ENCODE measurements at regions not wholly inside any gene's neighbourhood (a gene's known extent, or its start where the extent isn't known, plus 50 kb on each side); places are given as distances from the start of the nearest gene placed in this dataset.

- H3K27me3 ChIP-seq (ENCODE audit: control insufficient read depth in 5 of 5, insufficient read depth in 4 of 5, low read length in 5 of 5): no peaks in the 10 kb centered on the region
Measured at GRCh38 chr3:26763723-26764122, 141.2 kb downstream of the LRRC3B start.

DNA sequence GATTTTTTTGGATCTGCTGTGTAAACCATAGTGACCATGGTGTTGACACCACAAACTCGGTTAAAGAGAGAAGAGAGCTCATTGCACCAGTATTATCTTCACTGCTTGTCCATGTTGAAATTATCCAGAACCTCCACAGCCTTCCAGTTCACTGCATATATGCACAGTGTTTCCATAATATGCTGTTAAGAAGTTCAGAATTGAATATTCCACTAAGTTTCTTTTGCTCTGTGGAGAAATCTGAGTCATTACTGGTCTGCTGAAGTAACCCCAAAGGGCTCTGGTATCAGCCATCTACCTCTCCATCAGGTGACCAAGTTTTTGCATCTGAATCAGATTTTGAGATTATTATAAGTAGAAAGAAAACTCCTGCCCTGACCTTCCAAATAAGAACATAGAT, 143.5 kb downstream of the LRRC3B start:
- Histone ChIP-seq H3K9me3 (ENCODE audit: control insufficient read depth in 5 of 5, low read length in 5 of 5) (peaks cover 0 to 7% (median 0%) of the 10 kb centered on the region in 5 donors), H3K4me3 (ENCODE audit: low read depth in 1 of 5, low read length in 5 of 5) (no peak overlapping the region), H3K4me1 (ENCODE audit: control insufficient read depth in 5 of 5, insufficient read depth in 5 of 5, low read length in 5 of 5) (no peaks in the 10 kb centered on the region), H3K36me3 (ENCODE audit: control insufficient read depth in 5 of 5, insufficient read depth in 5 of 5, low read length in 5 of 5) (no peaks in the 10 kb centered on the region), H3K27ac (ENCODE audit: low read depth, low read length) (no peak overlapping the region), H3K27me3 (ENCODE audit: control insufficient read depth in 5 of 5, insufficient read depth in 4 of 5, low read length in 5 of 5) (no peaks in the 10 kb centered on the region), H3K9ac (ENCODE audit: low read length in 5 of 5) (no peak overlapping the region)

More at GRCh38 chr3:26763723-26764122, 141.2 kb downstream of the LRRC3B start:
- Histone ChIP-seq H3K9ac (ENCODE audit: low read length in 5 of 5) (no peak overlapping the region), H3K27ac (ENCODE audit: low read depth, low read length) (no peak overlapping the region), H3K9me3 (ENCODE audit: control insufficient read depth in 5 of 5, low read length in 5 of 5) (peaks cover 0 to 10% (median 0%) of the 10 kb centered on the region in 5 donors), H3K4me3 (ENCODE audit: low read depth in 1 of 5, low read length in 5 of 5) (no peak overlapping the region), H3K4me1 (ENCODE audit: control insufficient read depth in 5 of 5, insufficient read depth in 5 of 5, low read length in 5 of 5) (no peaks in the 10 kb centered on the region), H3K36me3 (ENCODE audit: control insufficient read depth in 5 of 5, insufficient read depth in 5 of 5, low read length in 5 of 5) (no peaks in the 10 kb centered on the region)

- H3K9me3 ChIP-seq (ENCODE audit: control insufficient read depth in 5 of 5, low read length in 5 of 5): peaks cover 0 to 4% (median 0%) of the 10 kb centered on the region in 5 donors
- no peaks in the 10 kb centered on the region for H3K36me3 ChIP-seq (ENCODE audit: control insufficient read depth in 5 of 5, insufficient read depth in 5 of 5, low read length in 5 of 5)
- no peaks in the 10 kb centered on the region for H3K27me3 ChIP-seq (ENCODE audit: control insufficient read depth in 5 of 5, insufficient read depth in 4 of 5, low read length in 5 of 5)
- no peak overlapping the region for H3K4me3 ChIP-seq (ENCODE audit: low read depth in 1 of 5, low read length in 5 of 5)
- H3K27ac ChIP-seq (ENCODE audit: low read depth, low read length): no peak overlapping the region
- H3K9ac ChIP-seq (ENCODE audit: low read length in 5 of 5): no peak overlapping the region
- H3K4me1 ChIP-seq (ENCODE audit: control insufficient read depth in 5 of 5, insufficient read depth in 5 of 5, low read length in 5 of 5): no peaks in the 10 kb centered on the region
Measured at GRCh38 chr3:26768068-26768651, 145.6 kb downstream of the LRRC3B start.

- Histone ChIP-seq H3K4me1 (ENCODE audit: control insufficient read depth in 5 of 5, insufficient read depth in 5 of 5, low read length in 5 of 5) (no peaks in the 10 kb centered on the region), H3K27ac (ENCODE audit: low read depth, low read length) (no peak overlapping the region), H3K27me3 (ENCODE audit: control insufficient read depth in 5 of 5, insufficient read depth in 4 of 5, low read length in 5 of 5) (no peaks in the 10 kb centered on the region), H3K4me3 (ENCODE audit: low read depth in 1 of 5, low read length in 5 of 5) (no peak overlapping the region), H3K9ac (ENCODE audit: low read length in 5 of 5) (no peak overlapping the region), H3K36me3 (ENCODE audit: control insufficient read depth in 5 of 5, insufficient read depth in 5 of 5, low read length in 5 of 5) (no peaks in the 10 kb centered on the region), H3K9me3 (ENCODE audit: control insufficient read depth in 5 of 5, low read length in 5 of 5) (peaks cover 0 to 6% (median 0%) of the 10 kb centered on the region in 5 donors)
Measured at GRCh38 chr3:26799679-26800317, 177.2 kb downstream of the LRRC3B start.

- Histone ChIP-seq H3K27ac (ENCODE audit: low read depth, low read length) (no peak overlapping the region), H3K9ac (ENCODE audit: low read length in 5 of 5) (no peak overlapping the region), H3K9me3 (ENCODE audit: control insufficient read depth in 5 of 5, low read length in 5 of 5) (no peaks in the 10 kb centered on the region), H3K4me3 (ENCODE audit: low read depth in 1 of 5, low read length in 5 of 5) (no peak overlapping the region), H3K36me3 (ENCODE audit: control insufficient read depth in 5 of 5, insufficient read depth in 5 of 5, low read length in 5 of 5) (no peaks in the 10 kb centered on the region), H3K27me3 (ENCODE audit: control insufficient read depth in 5 of 5, insufficient read depth in 4 of 5, low read length in 5 of 5) (no peaks in the 10 kb centered on the region), H3K4me1 (ENCODE audit: control insufficient read depth in 5 of 5, insufficient read depth in 5 of 5, low read length in 5 of 5) (no peaks in the 10 kb centered on the region)
Measured at GRCh38 chr3:26807272-26807671, 184.7 kb downstream of the LRRC3B start.

DNA sequence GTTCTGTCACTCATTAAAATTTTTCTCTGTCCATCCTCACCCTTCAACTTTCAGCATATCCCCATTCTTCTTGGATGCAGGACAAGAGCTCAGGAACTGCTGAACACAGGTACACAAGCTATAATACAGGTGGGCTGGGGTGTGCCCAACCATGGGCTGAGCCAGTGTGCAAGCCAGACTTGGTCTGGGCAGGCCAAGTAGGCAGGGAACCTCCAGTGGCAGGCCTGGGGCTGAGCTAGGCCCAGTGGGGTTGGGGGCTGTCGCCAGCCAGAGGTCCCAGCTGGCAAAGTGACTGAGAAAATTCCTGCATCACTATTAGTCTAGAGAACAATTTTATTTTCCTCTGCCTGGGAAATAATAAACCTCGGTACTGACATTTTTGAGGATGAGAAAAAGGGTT, 202.9 kb downstream of the LRRC3B start:
- no peak overlapping the region for H3K9ac ChIP-seq (ENCODE audit: low read length in 5 of 5)
- no peak overlapping the region for H3K4me3 ChIP-seq (ENCODE audit: low read depth in 1 of 5, low read length in 5 of 5)
- H3K27ac ChIP-seq (ENCODE audit: low read depth, low read length): no peak overlapping the region
- H3K9me3 ChIP-seq (ENCODE audit: control insufficient read depth in 5 of 5, low read length in 5 of 5): peaks cover 11 to 62% (median 59%) of the 10 kb centered on the region in 5 donors
- H3K4me1 ChIP-seq (ENCODE audit: control insufficient read depth in 5 of 5, insufficient read depth in 5 of 5, low read length in 5 of 5): no peaks in the 10 kb centered on the region
- H3K27me3 ChIP-seq (ENCODE audit: control insufficient read depth in 5 of 5, insufficient read depth in 4 of 5, low read length in 5 of 5): no peaks in the 10 kb centered on the region
- H3K36me3 ChIP-seq (ENCODE audit: control insufficient read depth in 5 of 5, insufficient read depth in 5 of 5, low read length in 5 of 5): no peaks in the 10 kb centered on the region

DNA sequence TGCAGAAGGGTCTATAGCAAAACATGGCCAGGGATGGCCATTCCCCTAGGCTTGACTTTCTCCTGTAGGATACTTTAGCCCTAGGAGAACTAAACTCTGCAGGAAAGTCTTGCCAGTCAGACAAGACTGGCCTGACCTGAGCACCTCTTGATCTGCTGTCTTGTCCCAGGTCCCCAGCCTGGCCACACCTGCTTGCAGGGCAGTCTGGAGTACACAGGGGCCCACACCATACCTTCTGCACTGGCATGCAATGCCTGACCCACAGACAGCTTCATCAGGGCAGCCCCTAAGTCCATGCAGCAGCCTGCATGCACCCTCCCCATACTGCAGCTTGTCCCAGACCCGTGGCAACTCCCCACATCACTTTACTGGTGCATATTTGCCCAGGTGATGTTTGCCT, 204.6 kb downstream of the LRRC3B start:
- no peaks in the 10 kb centered on the region for H3K27me3 ChIP-seq (ENCODE audit: control insufficient read depth in 5 of 5, insufficient read depth in 4 of 5, low read length in 5 of 5)
- H3K9me3 ChIP-seq (ENCODE audit: control insufficient read depth in 5 of 5, low read length in 5 of 5): peaks cover 4 to 50% (median 45%) of the 10 kb centered on the region in 5 donors
- peak overlapping the region in 2 of 5 donors; percentile 9 to 20 for H3K4me3 ChIP-seq (ENCODE audit: low read depth in 1 of 5, low read length in 5 of 5)

DNA sequence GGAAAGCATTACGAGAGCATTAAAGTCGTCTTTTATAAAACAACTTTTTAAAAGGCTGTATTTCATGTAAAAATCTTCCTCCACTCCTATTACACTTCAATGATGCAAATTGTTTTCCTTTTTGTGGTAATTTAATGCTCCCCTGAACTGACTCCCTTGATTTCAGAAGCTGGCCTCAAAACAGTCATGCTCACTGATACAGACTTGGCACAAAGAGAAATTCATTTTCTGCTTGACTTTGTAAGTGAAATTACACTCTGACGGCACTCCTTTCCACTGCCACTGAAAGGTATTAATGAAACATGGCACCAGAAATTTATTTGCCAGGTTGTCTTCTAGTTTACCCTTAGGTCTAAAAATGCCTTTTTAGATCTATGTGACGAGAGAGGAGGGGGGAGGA, 215.5 kb downstream of the LRRC3B start:
- H3K4me1 ChIP-seq (ENCODE audit: control insufficient read depth in 5 of 5, insufficient read depth in 5 of 5, low read length in 5 of 5): no peaks in the 10 kb centered on the region
- no peaks in the 10 kb centered on the region for H3K36me3 ChIP-seq (ENCODE audit: control insufficient read depth in 5 of 5, insufficient read depth in 5 of 5, low read length in 5 of 5)

More for the DNA sequence above, 204.6 kb downstream of the LRRC3B start:
- Histone ChIP-seq H3K27ac (ENCODE audit: low read depth, low read length) (no peak overlapping the region), H3K9ac (ENCODE audit: low read length in 5 of 5) (no peak overlapping the region), H3K36me3 (ENCODE audit: control insufficient read depth in 5 of 5, insufficient read depth in 5 of 5, low read length in 5 of 5) (no peaks in the 10 kb centered on the region), H3K4me1 (ENCODE audit: control insufficient read depth in 5 of 5, insufficient read depth in 5 of 5, low read length in 5 of 5) (no peaks in the 10 kb centered on the region)

DNA sequence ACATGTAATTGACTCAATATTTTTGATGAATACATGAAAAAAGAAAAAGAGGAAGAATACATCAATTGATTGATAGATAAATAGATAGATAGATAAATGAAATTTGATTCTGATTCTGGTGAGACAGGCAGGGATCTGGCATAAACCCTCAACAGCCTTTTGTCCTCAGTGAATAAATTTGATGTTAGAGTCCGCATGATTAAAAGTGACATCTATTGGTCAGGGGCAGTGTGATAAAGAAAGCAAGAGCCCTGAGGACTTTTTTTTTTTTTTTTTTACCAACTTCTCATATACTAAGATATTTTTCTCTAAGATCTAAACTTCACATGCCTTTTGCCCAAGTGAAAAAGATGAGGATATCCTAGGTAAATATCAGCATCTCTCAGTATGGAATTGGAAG, 216.4 kb downstream of the LRRC3B start:
- Histone ChIP-seq H3K27me3 (ENCODE audit: control insufficient read depth in 5 of 5, insufficient read depth in 4 of 5, low read length in 5 of 5) (no peaks in the 10 kb centered on the region), H3K27ac (ENCODE audit: low read depth, low read length) (no peak overlapping the region), H3K36me3 (ENCODE audit: control insufficient read depth in 5 of 5, insufficient read depth in 5 of 5, low read length in 5 of 5) (no peaks in the 10 kb centered on the region), H3K4me3 (ENCODE audit: low read depth in 1 of 5, low read length in 5 of 5) (no peak overlapping the region), H3K9me3 (ENCODE audit: control insufficient read depth in 5 of 5, low read length in 5 of 5) (peaks cover 0 to 8% (median 0%) of the 10 kb centered on the region in 5 donors), H3K4me1 (ENCODE audit: control insufficient read depth in 5 of 5, insufficient read depth in 5 of 5, low read length in 5 of 5) (no peaks in the 10 kb centered on the region), H3K9ac (ENCODE audit: low read length in 5 of 5) (no peak overlapping the region)

More for the DNA sequence above, 215.5 kb downstream of the LRRC3B start:
- H3K27me3 ChIP-seq (ENCODE audit: control insufficient read depth in 5 of 5, insufficient read depth in 4 of 5, low read length in 5 of 5): no peaks in the 10 kb centered on the region
- H3K4me3 ChIP-seq (ENCODE audit: low read depth in 1 of 5, low read length in 5 of 5): no peak overlapping the region
- no peak overlapping the region for H3K9ac ChIP-seq (ENCODE audit: low read length in 5 of 5)
- H3K9me3 ChIP-seq (ENCODE audit: control insufficient read depth in 5 of 5, low read length in 5 of 5): peaks cover 0 to 8% (median 0%) of the 10 kb centered on the region in 5 donors
- H3K27ac ChIP-seq (ENCODE audit: low read depth, low read length): no peak overlapping the region

- H3K27me3 ChIP-seq (ENCODE audit: control insufficient read depth in 5 of 5, insufficient read depth in 4 of 5, low read length in 5 of 5): no peaks in the 10 kb centered on the region
- H3K4me1 ChIP-seq (ENCODE audit: control insufficient read depth in 5 of 5, insufficient read depth in 5 of 5, low read length in 5 of 5): no peaks in the 10 kb centered on the region
- no peaks in the 10 kb centered on the region for H3K36me3 ChIP-seq (ENCODE audit: control insufficient read depth in 5 of 5, insufficient read depth in 5 of 5, low read length in 5 of 5)
- no peak overlapping the region for H3K4me3 ChIP-seq (ENCODE audit: low read depth in 1 of 5, low read length in 5 of 5)
- peaks cover 0 to 8% (median 0%) of the 10 kb centered on the region in 5 donors for H3K9me3 ChIP-seq (ENCODE audit: control insufficient read depth in 5 of 5, low read length in 5 of 5)
- no peak overlapping the region for H3K9ac ChIP-seq (ENCODE audit: low read length in 5 of 5)
- H3K27ac ChIP-seq (ENCODE audit: low read depth, low read length): no peak overlapping the region
Measured at GRCh38 chr3:26840272-26840870, 217.8 kb downstream of the LRRC3B start.

Measured in subcutaneous abdominal adipose tissue (tissue), 5 donors.